CD4-positive, alpha-beta T cell treated with Interleukin-4 for 1 hour (primary cell): ENCODE measurements at regions not wholly inside any gene's neighbourhood (a gene's known extent, or its start where the extent isn't known, plus 50 kb on each side); places are given as distances from the start of the nearest gene placed in this dataset.

ENCODE experiments used
- DNase-seq, 2 donors: peaks; one replicate each; pipeline ENCODE4 v3.0.0-alpha.2; 2020 to 2022

- DNase-seq = no peak
These were observed 52.3 kb upstream of the SNTG2 start for GRCh38 chr2:898319-898718.

- DNase-seq = no peak
These were observed 53.6 kb upstream of the SNTG2 start for GRCh38 chr2:897091-897490.

DNA sequence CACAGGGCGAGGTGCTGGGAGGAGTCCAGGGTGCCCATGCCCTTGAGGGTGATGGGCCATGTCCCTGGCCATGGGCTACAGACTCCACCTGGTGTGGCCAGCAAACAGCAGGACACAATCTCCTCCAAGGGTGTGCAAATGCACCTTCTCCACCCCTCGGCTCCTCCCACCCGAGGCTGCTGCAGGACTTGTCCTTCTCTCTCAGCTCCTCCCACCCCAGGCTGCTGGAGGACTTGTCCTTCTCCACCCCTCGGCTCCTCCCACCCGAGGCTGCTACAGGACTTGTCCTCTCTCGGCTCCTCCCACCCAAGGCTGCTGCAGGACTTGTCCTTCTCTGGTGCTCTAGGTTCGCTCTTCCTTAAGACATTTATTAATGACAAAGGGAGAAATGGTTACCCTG, 57.3 kb upstream of the SNTG2 start:
- no peak for DNase-seq

DNA sequence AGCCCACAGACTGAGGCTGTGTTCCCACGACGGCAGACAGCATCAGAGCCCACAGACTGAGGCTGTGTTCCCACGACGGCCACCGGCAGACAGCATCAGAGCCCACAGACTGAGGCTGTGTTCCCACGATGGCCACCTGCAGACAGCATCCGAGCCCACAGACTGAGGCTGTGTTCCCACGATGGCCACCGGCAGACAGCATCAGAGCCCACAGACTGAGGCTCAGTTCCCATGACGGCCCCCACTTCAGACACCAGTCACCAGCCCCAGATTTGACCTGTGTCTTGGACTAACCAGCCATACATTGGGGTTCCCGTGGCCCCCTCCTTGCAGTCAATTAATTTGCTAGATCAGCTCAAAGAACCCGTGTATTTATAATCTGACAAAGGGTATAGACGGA, 57.8 kb upstream of the SNTG2 start:
- no peak for DNase-seq

- no peak for DNase-seq
These were observed 58.2 kb upstream of the SNTG2 start for GRCh38 chr2:892401-892800.

GRCh38 chr2:891734-892133, 58.9 kb upstream of the SNTG2 start:
- DNase-seq = no peak

DNA sequence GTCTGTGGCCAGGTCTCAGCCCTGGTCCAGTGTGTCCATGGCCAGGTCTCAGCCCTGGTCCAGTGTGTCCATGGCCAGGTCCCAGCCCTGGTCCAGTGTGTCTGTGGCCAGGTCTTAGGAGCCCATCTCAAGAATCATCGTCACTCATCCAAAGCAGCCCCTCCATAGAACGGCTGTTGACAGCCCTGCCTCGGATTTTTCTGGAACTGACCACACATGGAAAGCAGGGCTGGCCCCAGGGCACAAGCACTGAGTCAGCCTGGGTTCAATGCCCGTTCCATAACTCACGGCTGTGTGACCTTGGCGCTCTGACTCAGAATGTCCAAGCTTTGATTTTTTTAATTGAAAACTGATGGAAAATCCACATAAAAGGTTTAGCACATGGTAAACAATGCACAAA, 59.9 kb upstream of the SNTG2 start:
- DNase-seq = no peak

DNA sequence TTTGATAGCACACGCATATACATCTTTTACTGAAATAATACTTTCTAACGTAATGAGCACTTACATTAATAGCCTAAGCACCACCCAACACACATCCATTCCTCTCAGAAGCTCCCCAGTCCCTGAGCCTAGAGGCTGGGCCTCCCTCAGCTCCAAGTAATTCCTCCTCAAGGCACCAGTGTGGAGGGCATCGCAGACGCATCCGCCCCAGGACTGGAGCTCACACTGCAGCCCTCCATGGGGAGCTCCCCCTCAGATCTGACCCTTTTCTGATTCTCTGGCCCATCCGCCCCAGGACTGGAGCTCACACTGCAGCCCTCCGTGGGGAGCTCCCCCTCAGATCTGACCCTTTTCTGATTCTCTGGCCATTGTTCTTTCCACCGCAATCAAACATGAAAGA, 60.4 kb upstream of the SNTG2 start:
- no peak for DNase-seq

DNA sequence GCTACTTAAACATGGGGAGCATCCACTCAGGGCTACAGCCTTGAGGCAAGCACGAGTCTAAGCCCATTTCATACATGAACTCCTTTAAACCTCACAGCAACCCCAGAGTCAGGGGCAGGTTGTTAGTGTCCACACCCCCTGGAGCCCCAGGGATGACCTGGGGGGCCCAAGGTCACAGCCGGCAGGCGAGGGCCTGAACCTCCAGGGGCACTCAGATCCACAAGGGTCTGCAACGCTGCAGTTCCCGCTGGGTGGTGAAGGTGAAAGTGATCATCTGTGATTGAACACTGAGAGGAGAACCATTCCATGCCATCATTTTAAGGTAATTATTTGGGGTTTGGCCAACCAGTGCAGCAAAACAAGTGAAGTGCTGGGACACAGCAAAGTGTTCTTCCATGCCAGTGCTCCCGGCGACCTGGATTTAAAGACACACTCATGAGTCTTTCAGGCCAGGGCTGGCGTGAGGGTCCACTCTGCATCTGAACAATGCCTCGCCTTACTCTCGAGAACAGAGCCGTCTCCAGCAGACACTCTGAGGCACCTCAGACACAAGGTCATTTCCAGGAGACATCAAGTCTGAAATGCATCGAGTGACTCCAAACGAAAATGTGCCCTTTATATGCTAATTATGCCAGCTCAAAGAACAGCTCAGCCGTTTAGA, 61.6 kb upstream of the SNTG2 start:
- DNase-seq = no peak

DNA sequence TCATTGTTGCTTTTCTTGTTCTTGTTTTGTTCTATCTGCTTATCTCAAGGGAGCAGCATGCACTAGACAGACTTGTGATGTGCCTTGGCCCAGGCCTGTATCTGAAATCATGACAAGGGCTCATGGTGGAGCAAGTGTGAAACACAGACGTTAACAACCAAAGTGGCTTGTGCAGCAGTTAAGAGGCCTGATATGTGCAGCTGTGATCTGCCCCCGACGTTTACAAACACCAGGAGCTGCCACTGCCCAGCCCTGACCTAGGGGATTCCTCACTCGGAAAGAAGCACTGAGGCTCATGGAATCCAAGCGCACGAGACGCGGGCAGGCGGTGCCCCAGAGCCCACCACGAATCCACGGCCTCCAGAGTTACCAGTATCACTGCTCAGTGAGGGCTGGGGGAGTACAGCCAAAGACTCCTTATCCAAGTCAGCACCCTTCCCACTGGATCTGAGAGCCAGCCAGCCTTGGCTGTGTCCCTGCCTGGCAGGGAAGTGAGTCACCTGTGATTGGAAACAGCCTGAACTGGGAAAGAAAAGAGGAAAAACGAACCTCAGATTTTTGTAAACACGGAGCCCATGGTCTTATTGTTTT, 62.3 kb upstream of the SNTG2 start:
- no peak for DNase-seq

GRCh38 chr2:887639-888038, 63.0 kb upstream of the SNTG2 start:
- DNase-seq = no peak

DNA sequence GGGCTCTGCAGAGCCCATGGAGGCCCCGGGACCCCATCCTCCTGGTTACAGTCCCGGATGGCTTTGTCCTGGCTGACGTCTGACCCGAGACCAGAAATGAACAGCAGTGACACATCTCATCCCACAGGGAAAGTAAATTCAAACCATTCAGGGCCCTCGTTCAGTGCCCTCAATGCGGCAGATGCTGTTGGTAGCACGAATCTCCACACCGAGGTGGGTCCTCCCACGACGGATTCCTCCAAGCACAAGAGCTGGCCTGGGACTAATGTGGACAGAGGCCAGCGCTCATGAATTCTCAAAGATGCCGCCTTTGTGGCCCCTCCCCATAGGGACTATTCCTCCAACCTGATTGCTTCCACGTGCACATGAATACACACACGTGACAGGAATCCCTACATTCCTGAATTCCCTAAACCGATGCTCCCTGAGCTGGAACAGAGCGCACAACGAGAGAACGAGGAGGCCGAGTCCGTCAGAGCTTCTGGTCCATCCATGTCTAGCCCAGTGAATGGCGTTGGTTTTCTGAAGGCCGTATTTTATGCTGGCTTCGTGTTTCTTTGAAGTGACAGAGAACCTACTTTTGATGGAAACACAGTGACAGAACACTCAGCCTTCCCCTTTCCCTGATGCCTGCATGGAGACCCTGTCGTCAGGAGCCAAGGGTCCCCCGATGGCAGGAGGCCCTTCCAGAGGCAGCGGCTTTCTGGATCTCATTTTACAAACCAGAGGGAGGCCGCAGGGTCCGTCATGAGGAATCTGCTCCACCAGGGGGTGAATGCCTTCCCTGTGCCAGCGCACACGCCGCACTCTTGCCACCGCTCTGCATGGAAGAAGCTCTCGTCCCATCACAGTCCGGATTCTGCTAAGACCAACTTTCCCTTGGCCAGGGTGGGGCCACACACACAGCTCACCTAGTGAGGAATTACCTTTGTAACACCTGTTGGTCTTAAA, 64.3 kb upstream of the SNTG2 start:
- DNase-seq = no peak

- DNase-seq = no peak
These were observed 65.2 kb upstream of the SNTG2 start for GRCh38 chr2:885230-886071.

- DNase-seq = no peak
These were observed 66.6 kb upstream of the SNTG2 start for GRCh38 chr2:883803-884748.

GRCh38 chr2:883260-883802, 67.3 kb upstream of the SNTG2 start:
- DNase-seq = no peak

GRCh38 chr2:881204-881918, 69.3 kb upstream of the SNTG2 start:
- no peak for DNase-seq

GRCh38 chr2:880201-880970, 70.3 kb upstream of the SNTG2 start:
- DNase-seq = no peak

DNA sequence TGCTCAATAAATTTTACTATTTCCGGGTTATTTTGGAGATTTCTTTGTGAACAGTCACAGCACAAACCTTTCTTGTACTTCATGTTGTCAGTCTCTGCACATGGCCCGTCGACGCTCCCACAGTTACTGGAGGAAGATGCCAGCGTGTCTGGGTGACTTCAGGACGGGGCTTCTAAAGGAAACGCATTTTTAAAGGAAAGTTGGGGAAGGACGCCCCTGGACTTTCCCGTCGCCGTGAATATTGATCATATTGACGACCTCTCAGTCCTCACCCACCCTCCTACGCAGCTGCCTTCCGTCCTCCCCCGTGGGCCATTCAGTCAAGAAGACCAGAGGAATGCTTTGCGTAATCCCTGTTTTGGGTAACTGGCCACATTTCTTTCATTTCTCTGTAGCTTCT, 71.1 kb upstream of the SNTG2 start:
- no peak for DNase-seq

GRCh38 chr2:878245-878930, 72.3 kb upstream of the SNTG2 start:
- no peak for DNase-seq
